NCI-H748 (cell line): ENCODE measurements at regions not wholly inside any gene's neighbourhood (a gene's known extent, or its start where the extent isn't known, plus 50 kb on each side); places are given as distances from the start of the nearest gene placed in this dataset.
"Not testable (repeated sequence)": the region's sequence is repeated elsewhere in the genome, so short reads cannot be mapped to it uniquely, and the experiment has no call there.

Experiments used
- DNase-seq: peaks from one replicate; lab custom pipeline; 2025; ENCODE audit not compliant: unreplicated experiment; lab: John Stamatoyannopoulos, UW

DNA sequence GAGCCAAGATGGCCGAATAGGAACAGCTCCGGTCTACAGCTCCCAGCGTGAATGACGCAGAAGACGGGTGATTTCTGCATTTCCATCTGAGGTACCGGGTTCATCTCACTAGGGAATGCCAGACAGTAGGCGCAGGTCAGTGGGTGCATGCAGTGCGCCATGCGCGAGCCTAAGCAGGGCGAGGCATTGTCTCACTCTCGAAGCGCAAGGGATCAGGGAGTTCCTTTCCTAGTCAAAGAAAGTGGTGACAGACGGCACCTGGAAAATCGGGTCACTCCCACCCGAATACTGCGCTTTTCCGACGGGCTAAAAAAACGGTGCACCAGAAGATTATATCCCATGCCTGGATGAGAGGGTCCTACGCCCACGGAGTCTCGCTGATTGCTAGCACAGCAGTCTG is 600.1 kb downstream of the PRR16 start:
- DNase-seq, result peak; percentile 41

DNA sequence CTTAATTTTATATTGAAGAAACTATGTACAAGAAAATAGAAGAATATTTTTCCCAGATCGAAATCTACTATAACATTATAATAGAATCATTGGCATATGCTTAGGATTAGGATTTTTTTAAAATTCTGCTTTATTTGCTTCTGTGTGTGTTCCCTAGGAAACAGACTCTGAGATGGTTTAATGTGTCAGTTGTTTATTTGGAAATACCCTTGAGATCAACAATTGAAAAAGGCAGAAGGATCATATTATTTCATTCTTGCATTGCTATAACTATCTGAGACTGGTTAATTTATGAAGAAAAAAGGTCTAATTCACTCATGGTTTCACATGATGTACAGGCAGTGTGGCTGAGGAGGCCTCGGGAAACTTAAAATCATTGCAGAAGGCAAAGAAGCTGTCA is 622.6 kb downstream of the PRR16 start:
- no peak for DNase-seq

DNA sequence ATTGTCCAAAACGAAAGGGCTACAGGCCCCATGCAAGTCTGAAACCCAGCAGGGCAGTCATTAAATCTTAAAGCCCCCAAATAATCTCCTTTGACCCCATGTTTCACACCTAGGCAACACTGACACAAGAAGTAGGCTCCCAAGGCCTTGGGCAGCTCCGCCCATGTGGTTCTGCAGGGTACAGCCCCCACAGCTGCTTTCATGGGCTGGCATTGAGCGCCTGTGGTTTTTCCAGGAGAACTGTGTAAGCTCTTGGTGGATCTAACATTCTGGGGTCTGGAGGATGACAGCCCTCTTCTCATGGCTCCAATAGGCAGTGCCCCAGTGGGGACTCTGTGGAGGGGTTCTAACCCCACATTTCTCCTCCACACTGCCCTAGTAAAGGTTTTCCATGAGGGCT is 623.5 kb downstream of the PRR16 start:
- DNase-seq, result no peak

DNA sequence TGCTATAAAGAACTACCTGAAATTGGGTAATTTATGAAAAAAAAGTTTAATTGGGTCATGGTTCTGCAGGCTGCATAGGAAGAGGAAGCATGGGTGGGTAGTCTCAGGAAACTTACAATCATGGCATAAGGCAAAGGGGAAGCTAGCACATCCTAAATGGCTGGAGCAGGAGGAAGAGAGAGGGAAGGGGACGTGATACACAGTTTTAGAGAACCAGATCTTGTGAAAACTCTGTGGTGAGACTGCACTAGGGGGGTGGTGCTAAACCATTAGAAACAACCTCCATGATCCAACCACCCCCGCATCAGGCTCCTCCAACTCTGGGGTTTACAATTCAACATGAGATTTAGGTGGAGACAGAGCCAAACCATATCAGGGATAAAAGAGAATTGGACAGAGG is 624.2 kb downstream of the PRR16 start:
- no peak for DNase-seq

DNA sequence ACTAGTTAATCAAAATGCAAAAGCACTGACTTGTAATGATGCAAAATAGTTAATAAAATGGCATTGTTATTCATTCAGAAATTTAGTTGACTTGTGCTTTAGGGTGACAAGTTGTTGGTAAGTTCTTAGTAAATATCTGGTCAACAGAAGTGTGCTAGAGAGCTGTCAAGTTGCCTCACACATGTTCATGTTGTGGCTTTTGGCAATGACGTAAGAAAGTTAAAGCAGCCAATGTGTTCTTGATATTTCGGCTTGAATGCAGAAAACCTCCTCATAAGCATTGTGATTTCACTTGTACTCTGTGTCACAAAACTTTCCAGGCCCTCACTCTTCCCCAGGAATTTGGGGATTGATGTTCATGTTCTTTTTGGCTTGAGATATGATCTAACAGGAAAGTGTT is 626.7 kb downstream of the PRR16 start:
- no peak for DNase-seq

DNA sequence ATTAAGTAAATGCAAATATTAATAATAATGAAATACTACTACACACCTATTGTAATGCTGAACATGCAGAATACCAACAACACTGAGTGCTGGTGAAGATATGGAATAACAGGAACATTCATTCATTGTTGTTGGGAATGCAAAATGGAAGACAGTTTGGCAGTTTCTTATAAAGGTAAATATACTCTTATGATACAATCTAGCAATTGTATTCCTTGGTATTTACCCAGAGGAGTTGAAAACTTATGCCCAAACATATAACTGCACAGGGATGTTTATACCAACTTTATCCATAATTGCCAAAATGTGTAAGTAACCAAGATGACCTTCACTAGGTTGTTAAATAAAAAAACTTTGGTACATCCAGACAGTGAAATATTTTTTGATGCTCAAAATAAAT is 636.8 kb downstream of the PRR16 start:
- no peak for DNase-seq

DNA sequence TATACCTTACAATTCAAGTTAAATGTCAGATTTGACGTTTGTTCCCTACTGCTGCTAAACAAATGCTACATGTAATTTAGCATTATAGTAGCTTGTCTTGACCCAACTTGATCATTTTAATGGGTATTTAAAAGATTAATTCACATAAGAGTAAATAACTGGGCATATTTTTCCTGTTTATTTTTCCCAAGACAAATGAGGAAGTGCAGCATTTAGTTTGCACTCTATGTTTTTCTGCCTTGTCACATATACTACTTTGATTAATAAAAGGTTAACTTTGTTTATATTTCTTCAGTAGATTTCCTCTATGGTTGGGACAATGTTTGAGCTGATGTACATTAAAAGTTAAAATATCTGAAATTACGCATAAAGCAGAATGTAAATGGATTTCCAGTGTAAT is 641.8 kb downstream of the PRR16 start:
- no peak for DNase-seq

DNA sequence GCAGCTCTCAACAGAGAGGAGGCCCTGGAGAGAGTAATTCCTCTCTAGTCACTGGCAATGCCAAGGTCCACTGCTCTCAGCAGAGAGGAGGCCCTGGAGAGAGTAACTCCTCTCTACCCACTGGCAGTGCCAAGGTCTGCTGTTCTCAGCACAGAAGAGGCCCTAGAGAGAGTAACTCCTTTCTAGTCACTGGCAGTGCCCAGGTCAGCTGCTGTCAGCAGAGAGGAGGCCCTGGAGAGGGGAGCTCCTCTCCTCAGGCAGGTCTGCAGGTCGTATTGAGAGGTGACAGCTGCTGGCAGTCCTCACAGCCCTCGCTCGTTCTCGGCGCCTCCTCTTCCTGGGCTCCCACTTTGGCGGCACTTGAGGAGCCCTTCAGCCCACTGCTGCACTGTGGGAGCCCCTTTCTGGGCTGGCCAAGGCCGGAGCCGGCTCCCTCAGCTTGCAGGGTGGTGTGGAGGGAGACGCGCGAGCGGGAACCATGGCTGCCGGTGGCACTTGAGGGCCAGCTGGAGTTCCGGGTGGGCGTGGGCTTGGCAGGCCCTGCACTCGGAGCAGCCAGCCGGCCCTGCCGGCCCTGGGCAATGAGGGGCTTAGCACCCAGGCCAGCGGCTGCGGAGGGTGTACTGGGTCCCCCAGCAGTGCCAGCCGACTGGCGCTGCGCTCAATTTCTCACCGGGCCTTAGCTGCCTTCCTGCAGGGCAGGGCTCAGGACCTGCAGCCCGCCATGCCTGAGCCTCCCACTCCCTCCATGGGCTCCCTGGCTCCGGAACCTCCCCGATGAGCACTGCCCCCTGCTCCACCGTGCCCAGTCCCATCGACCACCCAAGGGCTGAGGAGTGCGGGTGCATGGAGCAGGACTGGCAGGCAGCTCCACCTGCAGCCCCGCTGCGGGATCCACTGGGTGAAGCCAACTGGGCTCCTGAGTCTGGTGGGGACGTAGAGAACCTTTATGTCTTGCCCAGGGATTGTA is 642.9 kb downstream of the PRR16 start:
- not testable (repeated sequence) for DNase-seq

DNA sequence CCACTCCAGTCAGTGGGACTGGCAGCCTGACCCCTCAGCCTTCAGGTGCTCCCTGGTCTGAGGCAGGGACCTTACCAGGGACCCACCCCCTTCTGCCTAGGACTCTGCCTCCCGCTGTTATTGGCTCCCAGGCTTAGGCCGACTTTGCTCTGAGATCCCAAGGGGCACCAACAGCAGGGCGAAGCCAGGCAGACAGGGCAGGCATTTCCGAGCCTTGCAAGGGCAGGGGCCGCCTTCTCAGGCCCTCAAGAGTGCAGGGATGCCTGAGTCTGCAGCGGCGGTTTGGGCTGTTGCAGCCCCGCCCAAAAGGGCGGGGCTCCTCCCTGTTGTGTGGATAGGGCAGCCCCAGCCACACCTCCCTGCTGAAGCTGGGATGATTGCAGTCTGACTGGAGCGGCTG is 644.6 kb downstream of the PRR16 start:
- peak; percentile 43 for DNase-seq

DNA sequence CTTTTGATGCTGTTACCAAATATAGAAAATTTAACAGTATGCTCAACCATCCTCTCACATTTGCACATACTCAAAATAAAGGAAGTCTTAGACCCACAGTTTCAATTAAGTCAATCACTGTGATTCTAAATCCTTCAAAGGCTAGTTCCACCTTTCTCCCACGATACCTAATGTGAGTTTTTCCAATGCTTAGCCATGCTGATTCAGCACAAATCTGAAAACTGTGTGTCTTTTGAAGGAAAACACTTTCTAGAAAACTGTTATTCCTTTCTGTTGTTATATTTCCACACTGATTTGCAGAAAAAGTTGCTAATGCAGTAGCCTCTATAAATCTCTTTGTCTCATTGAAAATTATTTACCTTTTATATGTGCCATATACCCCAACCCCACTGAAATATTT is 645.7 kb downstream of the PRR16 start:
- no peak for DNase-seq

DNA sequence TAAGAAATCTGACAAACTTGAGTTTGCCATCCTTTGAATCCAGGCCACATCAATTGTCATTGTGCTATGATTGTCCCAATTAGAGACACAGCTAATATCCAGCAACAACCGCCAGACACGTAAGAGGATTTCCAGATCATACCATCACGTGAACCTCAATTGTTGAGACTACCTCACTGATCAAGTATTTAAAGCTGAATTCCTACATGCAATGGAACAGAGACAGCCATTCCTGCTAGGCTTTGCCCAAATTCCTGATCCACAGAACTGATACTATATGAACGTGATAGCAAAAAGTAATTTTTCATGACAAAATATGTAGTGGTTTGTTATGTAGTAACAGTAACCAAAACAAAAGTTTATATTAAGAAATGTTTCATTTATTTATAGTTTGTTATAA is 657.7 kb downstream of the PRR16 start:
- no peak for DNase-seq

DNA sequence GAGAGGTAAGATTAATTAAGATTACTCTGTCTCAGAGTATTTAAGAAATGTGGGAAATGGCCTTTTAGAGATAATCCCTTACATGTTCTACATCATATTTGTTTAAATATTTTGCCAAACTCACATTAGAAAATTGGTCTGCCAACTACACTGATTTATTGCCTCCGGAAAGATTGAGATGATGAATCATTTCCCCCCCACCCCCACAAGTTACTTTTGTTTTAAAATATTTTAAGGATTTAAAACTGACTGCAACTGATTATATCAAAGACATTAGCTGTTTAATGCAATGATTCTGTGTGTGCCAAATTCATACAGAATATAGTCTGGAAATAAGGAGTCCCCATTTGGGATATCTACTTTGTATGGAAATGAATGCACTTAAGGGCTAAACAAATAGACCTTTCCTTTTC is 674.4 kb downstream of the PRR16 start:
- no peak for DNase-seq

DNA sequence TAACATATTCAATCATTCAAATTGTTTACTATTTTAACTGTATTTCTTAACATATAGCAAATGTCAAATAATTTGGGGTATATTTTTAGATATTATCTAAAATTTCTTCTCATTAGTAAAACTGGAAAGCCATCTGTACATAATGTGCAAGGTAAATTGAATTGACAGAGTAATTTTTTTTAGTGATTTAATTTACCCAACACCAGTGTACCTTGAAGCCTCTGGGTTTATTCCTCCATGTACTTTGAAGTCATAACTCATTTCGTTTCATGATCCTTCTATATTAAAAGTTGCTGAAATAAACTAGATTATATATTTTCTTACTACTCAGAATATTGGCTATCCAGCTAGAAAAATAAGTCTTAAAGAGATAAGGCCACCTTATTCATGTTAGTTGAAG is 674.9 kb downstream of the PRR16 start:
- no peak for DNase-seq

DNA sequence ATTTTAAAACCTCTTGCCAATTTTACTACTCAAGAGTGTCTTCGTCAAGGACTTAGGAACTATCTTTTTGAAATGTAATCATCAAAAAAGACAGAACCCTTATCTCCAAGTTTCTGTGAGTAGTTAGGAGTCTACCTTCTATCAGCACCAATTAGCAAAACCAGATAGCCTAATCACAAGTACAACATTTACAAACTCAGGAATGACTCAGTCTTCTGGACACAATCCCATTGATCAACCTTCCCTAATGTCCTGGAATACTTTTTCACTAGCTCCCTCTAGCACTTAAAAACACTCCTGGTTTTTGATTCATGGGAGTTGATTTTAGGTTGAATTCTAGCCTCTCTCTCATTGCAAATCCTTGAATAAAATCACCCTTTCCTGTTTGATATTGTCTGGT is 680.7 kb downstream of the PRR16 start:
- no peak for DNase-seq

DNA sequence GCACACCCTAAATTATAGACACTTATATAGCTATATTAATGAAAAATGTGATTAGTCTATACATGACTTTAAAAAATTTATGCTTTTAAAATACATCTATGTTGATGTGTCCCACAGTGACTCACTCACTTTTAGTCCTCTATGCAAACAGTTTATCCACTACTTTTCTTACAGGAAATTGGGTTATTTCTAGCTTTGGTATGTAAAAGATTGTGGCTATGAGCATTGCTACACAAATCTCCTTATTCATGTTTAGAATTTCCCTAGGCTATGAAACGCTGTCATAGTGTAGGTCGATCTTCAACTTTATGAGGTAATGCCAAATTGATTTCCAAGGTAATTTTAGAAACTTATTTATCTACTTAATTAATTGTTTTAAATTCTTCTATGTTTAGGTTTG is 687.4 kb downstream of the PRR16 start:
- no peak for DNase-seq

DNA sequence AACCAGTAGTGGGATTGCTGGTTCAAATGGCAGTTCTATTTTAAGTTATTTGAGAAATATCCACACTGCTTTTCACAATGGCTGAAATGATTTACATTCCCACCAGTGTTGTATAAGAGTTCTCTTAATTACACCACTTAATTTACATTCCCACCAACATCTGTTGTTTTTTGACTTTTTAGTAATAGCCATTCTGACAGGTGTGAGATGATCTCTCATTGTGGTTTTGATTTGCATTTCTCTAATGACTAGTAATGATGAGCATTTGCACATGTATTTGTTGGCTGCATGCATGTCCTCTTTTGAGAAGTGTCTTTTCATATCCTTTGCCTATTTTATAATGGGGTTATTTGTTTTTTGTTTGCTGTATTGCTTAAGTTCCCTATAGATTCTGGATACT is 688.3 kb downstream of the PRR16 start:
- DNase-seq, result no peak

DNA sequence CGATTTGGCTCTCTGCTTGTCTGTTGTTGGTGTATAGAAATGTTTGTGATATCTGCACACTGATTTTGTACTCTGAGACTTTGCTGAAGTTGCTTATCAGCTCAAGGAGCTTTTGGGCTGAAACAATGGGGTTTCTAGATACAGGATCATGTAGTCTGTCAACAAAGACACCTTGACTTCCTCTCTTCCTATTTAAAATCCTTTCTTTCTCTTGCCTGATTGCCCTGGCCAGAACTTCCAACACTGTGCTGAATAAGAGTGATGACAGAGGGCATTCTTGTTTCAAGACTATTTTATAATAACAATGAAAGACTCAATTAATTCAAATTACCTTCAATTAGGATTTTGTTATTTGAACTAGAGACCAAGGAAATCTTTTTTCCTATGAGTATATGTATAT is 692.5 kb downstream of the PRR16 start:
- no peak for DNase-seq

DNA sequence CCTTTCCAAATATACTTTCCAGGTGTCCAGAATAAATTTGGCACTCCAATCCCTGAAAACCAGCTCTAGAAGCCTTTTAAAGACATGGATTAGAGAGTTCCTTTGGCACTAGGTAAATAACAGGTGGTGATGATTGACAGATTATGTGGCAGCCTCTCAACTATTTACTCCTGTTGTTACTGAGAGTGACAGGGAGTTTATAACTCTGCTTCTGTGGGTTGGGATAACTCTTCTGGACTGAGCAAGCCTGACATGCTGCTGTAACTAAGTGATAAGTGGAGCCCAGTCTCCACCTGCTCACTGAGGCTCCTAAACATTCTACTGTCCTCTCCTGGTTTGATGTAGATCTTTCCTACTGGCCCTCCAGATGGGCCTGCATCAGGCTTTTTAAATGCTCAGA is 693.2 kb upstream of the FTMT start:
- no peak for DNase-seq

DNA sequence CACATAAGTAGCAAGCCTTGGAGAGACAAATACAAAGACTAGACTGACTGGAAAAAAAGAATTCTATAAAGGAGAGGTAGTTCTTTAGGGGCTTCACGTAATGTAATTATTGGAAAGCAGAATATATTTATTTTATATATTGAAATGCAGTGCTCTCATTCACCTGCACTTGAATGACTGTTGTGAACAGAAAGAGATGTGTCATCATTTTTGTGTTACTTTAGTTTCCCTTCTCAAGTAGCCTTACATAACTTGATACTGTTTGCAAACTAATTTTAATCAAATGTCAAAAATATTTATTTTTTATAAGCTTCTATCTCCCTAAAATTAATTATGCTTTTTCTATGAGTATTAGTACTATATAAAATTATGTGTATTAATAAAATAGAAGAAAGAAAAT is 691.1 kb upstream of the FTMT start:
- no peak for DNase-seq

DNA sequence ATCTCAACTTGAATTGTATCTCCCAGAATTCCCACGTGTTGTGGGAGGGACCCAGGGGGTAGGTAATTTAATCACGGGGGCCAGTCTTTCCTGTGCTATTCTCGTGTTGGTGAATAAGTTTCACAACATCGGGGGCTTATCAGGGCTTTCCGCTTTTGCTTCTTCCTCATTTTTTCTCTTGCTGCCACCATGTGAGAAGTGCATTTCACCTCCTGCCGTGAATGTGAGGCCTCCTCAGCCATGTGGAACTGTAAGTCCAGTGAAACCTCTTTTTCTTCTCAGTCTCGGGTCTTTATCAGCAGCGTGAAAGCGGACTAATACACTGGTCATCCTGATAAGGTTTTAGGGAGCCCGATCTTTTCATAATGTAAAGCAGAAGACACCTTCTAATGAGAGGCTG is 687.0 kb upstream of the FTMT start:
- DNase-seq, result no peak

DNA sequence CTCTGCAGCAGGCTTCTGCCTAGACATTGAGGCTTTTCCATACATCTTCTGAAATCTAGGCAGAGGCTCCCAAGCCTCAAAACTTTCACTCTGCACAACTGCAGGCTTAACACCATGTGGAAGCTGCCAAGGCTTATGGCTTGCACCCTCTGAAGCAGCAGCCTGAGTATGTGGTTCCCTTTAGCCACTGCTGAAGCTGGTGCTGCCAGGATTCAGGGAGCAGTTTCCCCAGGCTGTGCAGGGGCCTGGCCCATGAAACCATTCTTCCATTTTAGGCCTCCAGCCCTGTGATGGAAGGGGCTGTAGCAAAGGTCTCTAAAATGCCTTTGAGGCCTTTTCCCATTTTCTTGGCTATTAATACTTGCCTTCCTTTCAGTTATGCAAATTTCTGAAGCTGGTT is 680.3 kb upstream of the FTMT start:
- DNase-seq, result no peak

DNA sequence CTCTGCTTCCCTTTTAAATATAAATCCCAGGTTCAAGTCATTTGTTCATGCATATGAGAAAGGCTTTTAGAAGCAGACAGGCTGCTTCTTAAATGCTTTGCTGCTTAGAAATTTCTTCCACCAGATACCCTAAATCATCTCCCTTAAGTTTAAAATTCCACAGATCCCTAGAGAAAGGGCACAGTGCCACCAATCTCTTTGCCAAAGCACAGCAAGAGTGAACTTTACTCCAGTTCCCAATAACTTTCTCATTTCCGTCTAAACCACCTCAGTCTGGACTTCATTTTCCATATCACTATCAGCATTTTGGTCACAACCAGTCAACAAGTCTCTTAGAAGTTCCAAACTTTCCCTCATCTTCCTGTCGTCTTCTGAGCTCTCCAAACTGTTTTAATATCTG is 679.8 kb upstream of the FTMT start:
- DNase-seq, result no peak

DNA sequence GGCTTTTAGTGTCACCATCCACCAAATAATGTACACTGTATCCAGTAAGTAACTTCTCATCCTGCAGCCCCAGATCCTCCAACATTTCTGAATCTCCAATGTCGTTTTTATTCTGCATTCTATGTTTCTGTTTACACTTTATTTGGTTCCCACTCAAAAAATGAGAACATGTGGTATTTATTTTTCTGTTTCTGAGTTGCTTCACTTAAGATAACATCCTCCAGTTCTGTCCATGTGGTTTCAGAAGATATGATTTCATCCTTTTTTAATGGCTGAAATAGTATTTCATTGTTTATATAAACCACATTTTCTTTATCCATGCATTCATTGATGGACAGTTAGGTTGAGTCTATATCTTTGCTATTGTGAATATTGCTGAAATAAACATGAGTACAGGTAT is 677.3 kb upstream of the FTMT start:
- DNase-seq, result no peak
